ENCODE measurements at regions not wholly inside any gene's neighbourhood (a gene's known extent, or its start where the extent isn't known, plus 50 kb on each side); places are given as distances from the start of the nearest gene placed in this dataset.

DNA sequence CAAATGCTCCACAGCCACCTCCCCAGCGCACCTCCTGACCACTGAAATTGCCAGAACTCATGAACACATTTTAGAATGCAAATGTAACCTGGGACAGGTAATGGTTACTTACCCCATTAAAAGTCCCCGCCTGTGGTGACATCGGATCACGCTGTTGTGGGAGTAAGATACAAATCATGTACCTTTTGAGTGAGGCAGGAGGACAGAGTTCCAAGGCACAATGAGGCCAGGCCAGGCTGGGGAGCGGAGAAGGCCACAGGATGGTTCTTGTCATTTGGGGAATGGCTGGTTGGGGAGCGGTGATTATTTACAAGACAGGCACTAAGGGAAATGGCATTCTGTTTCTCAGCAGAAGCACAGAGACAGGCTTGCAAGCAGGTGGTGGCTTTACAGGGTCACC is 490.0 kb downstream of the EDEM1 start:
- no peak for TF ChIP-seq EP300 (IDR thresholded peaks at IDR 0.05)
- TF ChIP-seq POLR2AphosphoS5 (IDR thresholded peaks at IDR 0.05), result no peak
- no peak for TF ChIP-seq POLR2A (IDR thresholded peaks at IDR 0.05)
- TF ChIP-seq, protein P1, sequence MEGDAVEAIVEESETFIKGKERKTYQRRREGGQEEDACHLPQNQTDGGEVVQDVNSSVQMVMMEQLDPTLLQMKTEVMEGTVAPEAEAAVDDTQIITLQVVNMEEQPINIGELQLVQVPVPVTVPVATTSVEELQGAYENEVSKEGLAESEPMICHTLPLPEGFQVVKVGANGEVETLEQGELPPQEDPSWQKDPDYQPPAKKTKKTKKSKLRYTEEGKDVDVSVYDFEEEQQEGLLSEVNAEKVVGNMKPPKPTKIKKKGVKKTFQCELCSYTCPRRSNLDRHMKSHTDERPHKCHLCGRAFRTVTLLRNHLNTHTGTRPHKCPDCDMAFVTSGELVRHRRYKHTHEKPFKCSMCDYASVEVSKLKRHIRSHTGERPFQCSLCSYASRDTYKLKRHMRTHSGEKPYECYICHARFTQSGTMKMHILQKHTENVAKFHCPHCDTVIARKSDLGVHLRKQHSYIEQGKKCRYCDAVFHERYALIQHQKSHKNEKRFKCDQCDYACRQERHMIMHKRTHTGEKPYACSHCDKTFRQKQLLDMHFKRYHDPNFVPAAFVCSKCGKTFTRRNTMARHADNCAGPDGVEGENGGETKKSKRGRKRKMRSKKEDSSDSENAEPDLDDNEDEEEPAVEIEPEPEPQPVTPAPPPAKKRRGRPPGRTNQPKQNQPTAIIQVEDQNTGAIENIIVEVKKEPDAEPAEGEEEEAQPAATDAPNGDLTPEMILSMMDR (IDR thresholded peaks at IDR 0.05), result no peak
- no peaks in the 10 kb centered on the region for H3K27me3 ChIP-seq
- H3K4me3 ChIP-seq, result no peak overlapping the region
- no peaks in the 10 kb centered on the region for H3K36me3 ChIP-seq
- 86 to 98% methylated on average over 6 of the region's 6 CpGs for WGBS, 2 donors
- no peak overlapping the region for H3K27ac ChIP-seq
- DNase-seq, result no peak
- H3K4me1 ChIP-seq, result no peaks in the 10 kb centered on the region
- H3K9me3 ChIP-seq, result no peaks in the 10 kb centered on the region
- ATAC-seq (ENCODE audit: low FRiP score in 2 of 2), result no peak

DNA sequence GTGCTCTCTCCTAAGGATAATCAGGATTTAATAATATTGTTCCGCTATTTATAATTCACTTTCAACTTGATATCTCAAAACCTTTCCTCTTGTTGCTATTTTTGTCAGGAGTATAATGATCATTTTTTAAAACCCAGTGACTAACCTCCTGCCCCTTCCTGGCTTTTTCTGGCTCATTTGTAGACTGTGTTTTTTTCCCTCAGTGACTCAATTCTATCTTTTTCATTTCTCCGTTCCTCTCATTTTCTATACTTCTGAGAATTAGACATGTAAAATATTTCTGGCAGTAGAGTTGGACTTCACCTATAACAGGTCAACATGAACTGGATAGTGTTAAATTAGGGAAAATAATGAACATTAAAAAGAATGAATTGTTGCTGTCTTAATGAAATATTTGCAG is 490.7 kb downstream of the EDEM1 start:
- no peak for ATAC-seq (ENCODE audit: low FRiP score in 2 of 2)
- Histone ChIP-seq H3K27me3 (no peaks in the 10 kb centered on the region), H3K27ac (no peak overlapping the region), H3K4me1 (no peaks in the 10 kb centered on the region), H3K4me3 (no peak overlapping the region), H3K9me3 (no peaks in the 10 kb centered on the region), H3K36me3 (no peaks in the 10 kb centered on the region)
- TF ChIP-seq EP300 (IDR thresholded peaks at IDR 0.05), result no peak
- TF ChIP-seq, protein P1 (IDR thresholded peaks at IDR 0.05), result no peak
- TF ChIP-seq POLR2A (IDR thresholded peaks at IDR 0.05), result no peak
- TF ChIP-seq POLR2AphosphoS5 (IDR thresholded peaks at IDR 0.05), result no peak
- WGBS, 2 donors, result 91 to 95% methylated on average over 2 of the region's 2 CpGs
- DNase-seq, result no peak

DNA sequence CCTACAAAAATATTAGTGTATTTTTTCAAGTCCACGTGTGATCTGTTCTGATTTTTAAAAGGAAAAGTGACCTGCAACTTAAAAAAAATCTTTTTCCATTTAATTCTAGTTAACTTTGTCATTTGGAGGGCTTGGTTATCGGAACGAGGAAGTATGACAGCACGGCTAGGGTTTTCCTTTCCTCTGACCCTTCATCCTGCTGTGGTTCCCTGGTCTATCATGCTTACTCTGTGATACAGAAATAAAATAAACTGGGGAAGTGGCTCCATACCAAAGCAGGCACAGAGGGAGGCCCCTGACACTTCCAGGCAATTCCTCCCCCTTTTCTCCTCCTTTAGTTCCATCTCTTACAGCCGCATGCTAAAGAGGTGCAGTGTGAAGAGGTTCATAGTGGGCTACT is 491.3 kb downstream of the EDEM1 start:
- Histone ChIP-seq H3K4me3 (no peak overlapping the region), H3K4me1 (no peaks in the 10 kb centered on the region), H3K9me3 (no peaks in the 10 kb centered on the region), H3K27ac (no peak overlapping the region), H3K36me3 (no peaks in the 10 kb centered on the region), H3K27me3 (no peaks in the 10 kb centered on the region)
- 68% methylated on average over 5 of the region's 5 CpGs for WGBS, 2 donors
- no peak for ATAC-seq (ENCODE audit: low FRiP score in 2 of 2)
- TF ChIP-seq, protein P1 (IDR thresholded peaks at IDR 0.05), result no peak
- TF ChIP-seq POLR2A (IDR thresholded peaks at IDR 0.05) (no peak), EP300 (IDR thresholded peaks at IDR 0.05) (no peak), POLR2AphosphoS5 (IDR thresholded peaks at IDR 0.05) (no peak)
- DNase-seq, result no peak

DNA sequence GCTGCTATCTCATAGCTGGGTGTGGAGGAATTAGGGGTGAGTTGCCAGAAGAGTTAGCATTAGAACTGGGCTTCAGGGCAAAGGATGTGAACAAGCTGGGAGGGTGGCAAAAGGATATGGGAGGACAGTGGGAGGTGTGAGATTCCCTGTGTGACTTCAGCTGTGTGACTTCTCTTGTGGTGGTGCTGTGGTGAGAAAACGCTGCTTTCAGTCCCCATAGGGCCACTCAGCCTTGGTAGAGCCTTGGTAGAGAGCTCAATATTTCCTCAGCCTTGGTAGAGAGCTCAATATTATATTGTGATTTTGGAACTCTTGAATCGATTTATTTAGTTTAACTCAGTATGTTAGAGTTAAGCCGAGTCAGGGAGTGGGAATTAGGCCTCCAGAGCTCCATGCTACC is 499.7 kb downstream of the EDEM1 start:
- no peak for DNase-seq
- Histone ChIP-seq H3K4me3 (no peak overlapping the region), H3K27ac (no peak overlapping the region), H3K4me1 (no peaks in the 10 kb centered on the region), H3K36me3 (no peaks in the 10 kb centered on the region), H3K9me3 (peaks cover 0 to 6% (median 2%) of the 10 kb centered on the region in 4 donors), H3K27me3 (no peaks in the 10 kb centered on the region)
- TF ChIP-seq POLR2AphosphoS5 (IDR thresholded peaks at IDR 0.05), result no peak
- no peak for TF ChIP-seq EP300 (IDR thresholded peaks at IDR 0.05)
- no peak for TF ChIP-seq POLR2A (IDR thresholded peaks at IDR 0.05)
- TF ChIP-seq, protein P1 (IDR thresholded peaks at IDR 0.05), result no peak
- no peak for ATAC-seq (ENCODE audit: low FRiP score in 2 of 2)
- WGBS, 2 donors, result 68 to 71% methylated on average over 3 of the region's 3 CpGs

DNA sequence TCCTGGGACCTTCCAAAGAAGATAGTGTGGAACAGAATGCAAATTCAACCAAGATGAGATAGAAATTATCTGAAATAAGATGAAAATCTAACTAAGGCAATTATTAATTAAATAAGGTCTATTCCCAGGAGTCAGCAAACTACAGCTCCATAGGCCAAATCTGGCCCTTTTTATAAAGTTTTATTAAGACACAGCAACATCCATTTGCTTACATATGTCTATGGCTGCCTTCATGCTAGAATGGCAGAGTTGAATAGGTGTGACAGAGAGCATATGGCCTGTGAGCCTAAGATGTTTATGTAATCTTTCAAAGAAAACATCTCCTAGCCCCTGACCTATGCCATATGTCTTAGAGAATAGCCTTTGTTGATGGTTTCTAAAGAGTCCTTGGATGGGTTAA is 503.0 kb downstream of the EDEM1 start:
- H3K27me3 ChIP-seq, result no peaks in the 10 kb centered on the region
- no peak for ATAC-seq (ENCODE audit: low FRiP score in 2 of 2)
- peaks cover 0 to 6% (median 2%) of the 10 kb centered on the region in 4 donors for H3K9me3 ChIP-seq
- H3K27ac ChIP-seq, result no peak overlapping the region
- DNase-seq, result no peak
- no peak overlapping the region for H3K4me3 ChIP-seq
- TF ChIP-seq, protein P1 (IDR thresholded peaks at IDR 0.05), result no peak
- TF ChIP-seq POLR2A (IDR thresholded peaks at IDR 0.05) (no peak), EP300 (IDR thresholded peaks at IDR 0.05) (no peak), POLR2AphosphoS5 (IDR thresholded peaks at IDR 0.05) (no peak)
- no peaks in the 10 kb centered on the region for H3K4me1 ChIP-seq
- no peaks in the 10 kb centered on the region for H3K36me3 ChIP-seq
